HG02798 (cell line): ENCODE measurements at regions not wholly inside any gene's neighbourhood (a gene's known extent, or its start where the extent isn't known, plus 50 kb on each side); places are given as distances from the start of the nearest gene placed in this dataset.

ENCODE experiments used
- ATAC-seq: cut with Tn5 transposase; IDR thresholded peaks from one replicate; pipeline ENCODE4 v1.9.1; 2021; ENCODE audit warnings: mild to moderate bottlenecking; ENCODE audit not compliant: unreplicated experiment, poor library complexity

- ATAC-seq: peak; percentile 43
Observed at GRCh38 chr11:95692526-95693260, 96.9 kb downstream of the FAM76B start.

- ATAC-seq: no peak
Observed at GRCh38 chr11:95690100-95690499, 99.5 kb downstream of the FAM76B start.

GRCh38 chr11:95688501-95689222, 100.9 kb downstream of the FAM76B start:
- no peak for ATAC-seq

GRCh38 chr11:95688015-95688414, 101.6 kb downstream of the FAM76B start:
- ATAC-seq: no peak

DNA sequence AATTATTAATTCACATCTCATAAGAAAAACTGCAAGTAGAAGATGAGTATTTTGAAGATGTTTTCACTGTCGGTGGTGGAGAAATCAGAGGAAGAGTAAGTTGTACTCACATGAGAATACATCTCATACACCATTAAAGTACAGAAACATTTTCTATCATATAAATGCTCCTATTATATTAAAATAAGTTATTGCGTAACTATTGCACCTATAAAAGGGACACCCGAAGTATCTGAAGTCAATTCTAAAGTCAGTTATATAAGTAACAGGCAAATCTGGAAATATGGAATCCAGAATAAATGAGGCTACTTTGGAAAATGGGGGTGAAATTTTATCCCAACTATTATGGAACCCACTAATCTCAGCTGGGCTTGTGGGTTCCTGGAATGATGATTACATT, 103.3 kb downstream of the FAM76B start:
- ATAC-seq: no peak

GRCh38 chr11:95684701-95685100, 104.9 kb downstream of the FAM76B start:
- ATAC-seq: no peak

- no peak for ATAC-seq
Observed at GRCh38 chr11:95684170-95684569, 105.4 kb downstream of the FAM76B start.

GRCh38 chr11:95682552-95682951, 107.0 kb downstream of the FAM76B start:
- peak; percentile 58 for ATAC-seq

DNA sequence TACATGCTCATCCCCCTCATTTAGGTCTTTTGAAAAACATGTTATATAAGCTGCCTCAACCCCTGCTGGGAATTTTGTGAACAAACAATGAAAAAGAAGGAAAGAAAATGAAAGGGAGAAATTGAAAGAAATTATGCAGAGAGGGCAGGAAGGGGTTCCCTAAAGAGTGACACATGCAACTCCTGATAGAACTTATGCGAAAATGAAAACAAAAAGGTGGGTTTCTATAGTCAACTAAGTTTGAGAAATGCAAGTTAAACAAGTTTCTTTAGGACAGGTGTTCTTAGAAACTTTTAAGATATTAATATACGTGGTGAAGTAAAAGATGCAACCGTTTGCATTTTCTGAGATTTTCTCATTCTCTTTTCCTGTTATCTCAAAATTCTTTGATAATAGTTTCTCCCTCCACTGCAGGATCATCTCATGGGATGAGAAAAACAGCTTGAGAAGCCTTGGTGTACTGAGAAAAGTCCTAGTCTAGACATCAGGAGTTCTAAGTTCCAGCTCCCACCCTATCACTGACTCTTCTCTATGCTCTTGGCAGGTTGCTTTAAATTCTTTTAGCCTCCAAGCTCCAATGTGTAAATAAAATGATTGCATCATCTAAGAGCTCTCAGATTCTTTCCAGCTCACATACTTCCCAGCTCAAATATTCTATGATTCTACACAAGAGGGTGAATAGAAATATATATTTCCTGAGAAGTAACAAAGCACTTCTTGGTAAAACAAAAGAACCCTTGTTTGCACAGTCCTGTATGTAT, 109.2 kb downstream of the FAM76B start:
- ATAC-seq: peak; percentile 89

DNA sequence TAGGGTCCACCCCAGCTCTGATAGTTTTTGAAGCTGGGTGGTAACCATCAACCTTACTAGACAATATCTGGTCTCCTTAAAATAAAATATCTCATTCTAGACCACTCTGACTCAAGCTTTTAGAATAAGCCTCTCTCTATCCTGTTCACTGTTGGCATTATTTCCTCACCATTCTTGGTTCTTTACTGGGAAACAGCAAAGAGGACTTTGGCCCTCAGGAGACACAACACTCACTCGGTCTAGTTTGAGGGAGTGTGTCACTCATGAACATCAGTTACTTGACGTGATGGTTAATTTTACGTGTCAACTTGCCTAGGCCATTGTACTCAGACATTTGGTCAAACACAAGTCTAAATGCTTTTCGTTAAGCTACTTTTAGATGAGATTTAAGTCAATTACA, 110.6 kb downstream of the FAM76B start:
- ATAC-seq: no peak

- no peak for ATAC-seq
Observed at GRCh38 chr11:95676308-95676707, 113.3 kb downstream of the FAM76B start.

DNA sequence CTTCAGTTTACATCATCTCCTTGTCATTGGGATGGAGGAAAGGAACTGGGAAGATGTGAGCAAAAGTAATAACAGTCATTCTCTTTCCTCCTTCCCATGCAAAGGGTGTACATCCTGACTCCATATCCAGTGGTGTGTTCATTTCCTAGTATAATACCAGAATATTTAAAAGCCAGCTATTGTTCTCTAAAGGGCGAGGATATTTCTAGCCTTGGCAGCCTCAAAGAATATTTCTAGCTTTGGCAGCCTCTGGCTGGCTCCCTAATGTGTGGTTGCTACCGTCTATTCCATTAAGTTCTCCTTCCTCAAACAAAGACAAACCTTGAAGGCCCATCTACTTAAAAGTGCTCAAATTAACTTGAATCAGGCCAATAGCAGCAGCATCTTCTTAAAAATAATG, 114.0 kb downstream of the FAM76B start:
- no peak for ATAC-seq

DNA sequence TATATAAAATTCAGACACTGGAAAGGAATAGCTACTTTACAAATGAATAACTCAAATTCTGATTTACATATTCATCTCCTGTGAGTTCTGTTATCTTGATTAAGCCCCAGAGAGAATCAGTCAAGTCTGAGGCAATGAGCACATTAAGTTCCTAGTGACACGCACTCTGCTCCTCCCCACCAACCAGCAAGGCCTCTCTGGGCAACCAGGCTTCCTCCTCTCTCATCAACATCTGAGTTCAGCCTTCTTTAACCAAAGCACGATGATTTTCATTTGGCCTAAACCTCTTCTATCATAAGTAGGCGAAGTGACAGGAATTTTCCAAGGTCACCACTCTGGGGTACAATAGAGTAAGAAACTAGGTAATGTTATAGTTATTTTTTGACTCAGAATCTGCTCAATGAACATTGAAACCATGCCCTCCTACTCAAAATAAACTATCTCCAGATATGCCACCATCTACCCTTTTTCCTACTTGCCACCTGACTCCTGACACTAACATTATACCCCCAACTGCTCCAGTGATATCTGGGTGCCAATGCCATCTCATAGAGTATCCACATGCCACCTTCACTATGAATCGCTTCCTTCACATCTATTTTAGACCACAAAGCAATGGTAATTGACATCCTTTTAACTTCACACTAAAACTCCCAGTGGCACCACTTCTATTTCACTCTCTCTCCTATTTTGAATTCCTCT, 114.8 kb downstream of the FAM76B start:
- ATAC-seq: no peak

DNA sequence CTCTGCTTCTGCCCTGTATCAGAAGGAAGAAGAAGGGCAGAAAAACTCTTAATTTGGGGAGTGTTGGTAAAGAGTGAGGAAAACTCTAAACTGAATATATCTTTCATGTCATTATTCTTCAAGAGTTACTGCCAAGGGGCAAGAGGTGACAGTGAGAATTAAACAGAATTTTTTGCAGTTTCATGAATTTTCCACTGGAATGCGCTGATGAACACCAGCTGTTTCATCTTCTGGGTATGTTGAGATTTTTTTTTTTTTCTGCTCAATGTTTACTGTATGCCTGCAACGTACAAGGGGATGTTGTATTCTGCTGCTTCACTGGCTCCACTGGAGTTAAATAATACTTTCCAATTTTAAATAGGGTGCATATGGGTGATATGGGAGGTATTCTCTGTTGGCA, 117.8 kb downstream of the FAM76B start:
- no peak for ATAC-seq

GRCh38 chr11:95668131-95668530, 121.5 kb downstream of the FAM76B start:
- ATAC-seq: no peak

GRCh38 chr11:95661162-95661561, 128.4 kb downstream of the FAM76B start:
- no peak for ATAC-seq

DNA sequence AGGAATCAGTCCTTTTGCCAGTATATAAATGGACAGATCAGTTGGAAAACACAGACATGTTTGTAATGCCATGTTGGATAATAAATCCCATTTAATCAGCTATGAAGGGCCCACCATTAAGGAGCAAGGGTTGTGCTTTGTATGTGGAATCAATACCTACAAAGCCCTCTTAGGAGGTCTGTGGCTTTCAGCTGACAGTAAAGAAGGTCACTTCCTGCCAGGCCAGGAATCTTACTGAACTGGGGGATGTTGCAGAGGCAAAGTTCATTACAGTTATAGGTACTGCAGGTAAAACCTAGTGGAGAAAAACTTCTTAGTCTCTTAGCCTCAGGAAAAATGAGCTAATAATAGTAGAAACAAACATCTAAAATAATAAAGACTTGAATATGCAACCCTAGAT, 129.5 kb downstream of the FAM76B start:
- ATAC-seq: no peak

DNA sequence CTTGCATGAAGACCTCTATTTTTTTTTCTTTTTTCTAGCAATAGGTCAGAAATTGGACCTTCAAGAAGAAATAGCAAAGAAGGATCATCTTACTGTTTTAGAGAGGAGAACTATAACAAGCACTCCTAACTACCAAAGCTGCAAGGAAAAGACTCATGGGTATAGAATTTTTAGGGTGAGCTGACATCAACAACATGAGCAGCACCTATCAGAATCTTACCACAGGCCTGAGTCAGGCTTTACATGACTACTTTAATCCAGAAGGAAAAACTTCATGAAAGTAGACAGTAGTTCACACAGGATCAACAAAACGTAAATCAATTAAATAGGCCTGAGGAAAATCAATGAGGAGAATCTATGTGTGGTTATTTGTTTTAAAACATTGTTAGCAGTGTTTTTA, 130.5 kb downstream of the FAM76B start:
- no peak for ATAC-seq

GRCh38 chr11:95655536-95655935, 134.0 kb downstream of the FAM76B start:
- ATAC-seq: no peak

DNA sequence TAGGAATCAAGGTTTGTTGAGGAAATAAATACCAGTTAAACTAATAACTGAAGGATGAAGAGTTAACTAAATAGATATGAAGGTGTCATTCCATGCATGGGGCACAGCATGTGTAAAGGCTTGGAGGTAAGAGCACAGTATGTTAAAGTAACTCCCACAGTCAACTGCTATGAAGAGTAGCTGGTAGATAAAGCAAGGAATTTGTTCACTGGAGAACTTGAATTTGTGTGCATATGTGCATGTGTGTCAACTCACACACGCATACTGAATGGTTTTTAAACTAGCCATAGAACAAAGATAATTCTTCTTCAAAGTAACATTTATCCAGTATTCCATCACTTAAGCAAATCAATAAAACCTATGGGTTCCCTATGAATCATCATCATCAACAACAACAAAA, 135.9 kb downstream of the FAM76B start:
- no peak for ATAC-seq

- no peak for ATAC-seq
Observed at GRCh38 chr11:95653099-95653498, 136.5 kb downstream of the FAM76B start.
